ENCODE measurements at regions not wholly inside any gene's neighbourhood (a gene's known extent, or its start where the extent isn't known, plus 50 kb on each side); places are given as distances from the start of the nearest gene placed in this dataset.
"Not testable (repeated sequence)": the region's sequence is repeated elsewhere in the genome, so short reads cannot be mapped to it uniquely, and the experiment has no call there.

- not testable (repeated sequence) for DNase-seq (ENCODE audit: low read depth)
These were observed 116.1 kb upstream of the GJE1 start for GRCh38 chr6:142016666-142017065.

DNA sequence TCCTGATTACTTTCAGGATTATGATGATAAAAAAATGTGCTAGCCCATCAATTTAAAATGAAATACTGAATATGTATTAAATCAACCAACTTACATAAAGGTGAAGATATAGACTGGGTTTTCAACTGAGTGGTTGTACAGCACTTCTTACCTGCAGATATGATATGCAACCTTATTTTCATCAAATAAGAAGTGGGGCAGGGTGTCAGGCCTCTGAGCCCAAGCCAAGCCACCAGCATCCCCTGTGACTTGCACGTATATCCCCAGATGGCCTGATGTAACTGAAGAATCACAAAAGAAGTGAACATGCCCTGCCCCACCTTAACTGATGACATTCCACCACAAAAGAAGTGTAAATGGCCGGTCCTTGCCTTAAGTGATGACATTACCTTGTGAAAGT is 117.3 kb upstream of the GJE1 start:
- DNase-seq (ENCODE audit: low read depth), result not testable (repeated sequence)

- no peak for DNase-seq (ENCODE audit: low read depth)
These were observed 117.7 kb upstream of the GJE1 start for GRCh38 chr6:142015011-142015410.

GRCh38 chr6:142014515-142014914 is 118.2 kb upstream of the GJE1 start:
- DNase-seq (ENCODE audit: low read depth), result no peak

DNA sequence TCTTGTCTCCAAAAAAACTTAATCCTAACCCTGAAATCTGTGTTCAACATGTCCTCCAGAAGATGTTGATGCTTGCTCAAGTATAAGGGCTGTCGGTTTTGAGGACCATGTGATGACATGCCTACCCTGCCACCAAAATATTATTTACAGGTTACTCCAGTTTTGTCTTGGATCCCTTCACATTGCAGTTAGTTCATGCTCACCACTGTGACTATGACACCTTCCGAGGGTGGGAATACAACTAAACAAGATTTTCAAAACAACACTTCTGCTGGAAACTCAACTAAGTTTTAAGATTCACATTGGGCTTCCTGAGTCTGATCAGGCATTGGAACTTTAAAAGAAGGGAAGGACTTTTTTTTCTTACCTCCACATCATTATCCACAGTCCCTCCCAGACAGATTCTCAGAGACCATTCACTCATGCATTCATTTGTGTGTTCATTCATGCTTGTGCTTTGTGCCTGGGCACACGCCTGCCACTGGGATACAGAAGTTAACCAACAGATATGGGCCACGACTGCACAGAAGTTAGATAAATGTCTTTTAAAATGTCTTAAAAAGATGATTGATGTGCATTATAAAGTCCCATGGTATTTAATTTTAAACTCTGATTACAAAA is 118.7 kb upstream of the GJE1 start:
- no peak for DNase-seq (ENCODE audit: low read depth)

DNA sequence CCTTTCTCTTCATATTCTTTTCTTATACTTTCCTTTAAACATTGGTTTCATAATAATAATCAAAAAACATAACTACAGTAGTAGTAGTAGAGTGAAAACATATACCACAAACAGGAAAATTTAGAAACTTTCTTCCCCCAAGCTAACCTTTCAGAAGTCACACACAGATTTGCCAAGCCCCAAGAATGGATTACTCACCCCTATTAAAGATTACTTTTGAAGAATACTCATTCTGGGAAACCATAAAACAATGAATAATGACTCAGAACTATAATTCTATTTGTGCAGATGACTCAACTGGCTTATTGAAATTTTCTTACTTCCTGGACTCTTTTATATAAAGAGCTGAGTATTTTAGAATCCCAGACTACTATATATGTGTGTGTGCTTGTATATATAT is 119.4 kb upstream of the GJE1 start:
- no peak for DNase-seq (ENCODE audit: low read depth)

DNA sequence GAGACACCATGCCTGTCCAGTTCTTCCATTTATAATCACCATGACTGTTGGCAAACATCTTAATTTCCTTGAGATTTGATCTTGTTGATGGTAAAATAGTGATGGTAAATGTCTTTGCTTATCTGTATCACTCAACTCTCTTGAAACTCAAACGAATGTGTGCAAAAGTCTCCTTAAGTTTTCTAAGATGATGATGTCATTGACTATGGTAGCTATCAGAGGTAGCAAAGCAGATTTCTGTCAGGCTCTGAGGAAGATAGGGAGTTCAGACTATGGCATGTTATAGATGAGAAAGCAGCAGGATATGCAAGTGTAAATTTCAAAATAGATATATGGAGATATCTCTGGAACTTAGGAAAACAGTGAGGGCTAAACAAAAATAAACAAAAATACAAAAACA is 121.0 kb upstream of the GJE1 start:
- no peak for DNase-seq (ENCODE audit: low read depth)

GRCh38 chr6:142011156-142011555 is 121.6 kb upstream of the GJE1 start:
- no peak for DNase-seq (ENCODE audit: low read depth)

- no peak for DNase-seq (ENCODE audit: low read depth)
These were observed 123.1 kb upstream of the GJE1 start for GRCh38 chr6:142009647-142010046.

DNA sequence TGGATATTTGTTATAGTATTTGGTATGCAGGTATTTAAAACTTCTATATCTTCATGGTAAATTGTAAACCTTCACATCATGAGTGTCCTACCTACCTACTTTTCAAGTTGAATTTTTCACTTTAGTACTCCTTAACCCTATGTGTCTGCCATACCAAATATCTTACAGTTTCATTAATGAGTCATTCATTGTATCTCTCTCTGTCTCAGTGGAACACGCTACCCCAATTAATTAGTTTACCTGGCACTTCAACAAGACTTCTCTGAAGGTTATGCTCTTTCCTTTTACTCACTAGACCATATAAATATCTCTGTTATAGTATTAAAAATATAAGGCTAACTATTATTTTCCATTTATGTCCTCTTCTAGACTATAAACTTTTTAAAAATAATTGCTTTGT is 123.9 kb upstream of the GJE1 start:
- DNase-seq (ENCODE audit: low read depth), result no peak

GRCh38 chr6:142008016-142008735 is 124.5 kb upstream of the GJE1 start:
- no peak for DNase-seq (ENCODE audit: low read depth)

GRCh38 chr6:142005021-142005420 is 127.7 kb upstream of the GJE1 start:
- no peak for DNase-seq (ENCODE audit: low read depth)

- DNase-seq (ENCODE audit: low read depth), result no peak
These were observed 129.8 kb upstream of the GJE1 start for GRCh38 chr6:142002825-142003405.

GRCh38 chr6:141996823-141997222 is 135.9 kb upstream of the GJE1 start:
- no peak for DNase-seq (ENCODE audit: low read depth)

GRCh38 chr6:141992109-141992508 is 140.6 kb upstream of the GJE1 start:
- DNase-seq (ENCODE audit: low read depth), result no peak

- DNase-seq (ENCODE audit: low read depth), result no peak
These were observed 141.9 kb upstream of the GJE1 start for GRCh38 chr6:141990840-141991239.

GRCh38 chr6:141989706-141989959 is 143.1 kb upstream of the GJE1 start:
- DNase-seq (ENCODE audit: low read depth), result no peak

DNA sequence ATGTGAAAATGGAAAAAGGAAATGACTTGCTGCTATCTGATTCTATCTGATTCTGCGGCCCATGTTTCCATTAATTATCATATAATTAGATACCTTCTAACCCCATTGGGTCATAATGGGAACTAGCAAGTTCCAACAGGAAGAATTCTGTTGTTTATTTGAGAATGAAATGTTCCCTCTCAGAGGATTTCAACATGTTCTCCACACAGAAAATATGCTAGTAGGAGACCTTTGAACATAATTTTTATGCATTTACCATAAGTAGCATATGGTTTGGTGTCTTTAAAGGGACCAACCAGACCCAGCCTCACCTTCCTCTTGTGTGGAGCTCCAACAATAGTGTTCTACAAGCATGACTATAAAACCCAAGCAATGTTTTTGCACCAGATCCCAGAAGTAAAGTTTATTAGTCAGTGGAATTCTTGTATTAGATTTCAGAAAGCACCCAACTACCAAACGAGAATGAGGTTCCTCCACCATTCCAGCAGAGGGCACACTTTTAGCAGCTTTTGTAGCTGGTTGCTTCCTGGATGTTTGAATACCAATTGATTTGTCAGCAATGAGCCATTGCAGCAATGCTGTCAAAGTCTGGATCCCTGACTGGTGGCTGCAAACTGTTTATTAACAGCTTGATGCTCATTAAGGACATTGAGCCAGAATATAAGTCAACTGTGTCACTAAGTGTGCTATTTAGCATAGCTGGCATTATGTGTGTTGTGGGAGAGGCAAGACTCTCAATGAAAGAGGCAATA is 143.6 kb upstream of the GJE1 start:
- no peak for DNase-seq (ENCODE audit: low read depth)

- no peak for DNase-seq (ENCODE audit: low read depth)
These were observed 144.4 kb upstream of the GJE1 start for GRCh38 chr6:141988327-141988726.

- DNase-seq (ENCODE audit: low read depth), result no peak
These were observed 146.3 kb upstream of the GJE1 start for GRCh38 chr6:141986457-141986856.

- DNase-seq (ENCODE audit: low read depth), result no peak
These were observed 151.5 kb upstream of the GJE1 start for GRCh38 chr6:141981190-141981589.

GRCh38 chr6:141977782-141978181 is 154.9 kb upstream of the GJE1 start:
- DNase-seq (ENCODE audit: low read depth), result no peak

- no peak for DNase-seq (ENCODE audit: low read depth)
These were observed 155.7 kb upstream of the GJE1 start for GRCh38 chr6:141976994-141977393.

All from T-helper 22 cell (primary cell).